GM12864 (cell line): ENCODE measurements at regions not wholly inside any gene's neighbourhood (a gene's known extent, or its start where the extent isn't known, plus 50 kb on each side); places are given as distances from the start of the nearest gene placed in this dataset.

ENCODE experiments used
- DNase-seq: peaks from one replicate; pipeline ENCODE4 v3.0.0-alpha.2; 2011; ENCODE audit warnings: low read depth
- H3K4me3 ChIP-seq: 2 replicates; pipeline ENCODE4 v1.5.1; 2011; ENCODE audit warnings: mild to moderate bottlenecking, low read depth, low read length, control low read depth
- TF ChIP-seq, protein P1 (sequence below): IDR thresholded peaks from 2 replicates; pipeline ENCODE4 v1.5.1; 2011; ENCODE audit warnings: low read depth, mild to moderate bottlenecking, moderate library complexity, low read length, control low read depth, inconsistent platforms; ENCODE audit errors: missing control alignments

DNA sequence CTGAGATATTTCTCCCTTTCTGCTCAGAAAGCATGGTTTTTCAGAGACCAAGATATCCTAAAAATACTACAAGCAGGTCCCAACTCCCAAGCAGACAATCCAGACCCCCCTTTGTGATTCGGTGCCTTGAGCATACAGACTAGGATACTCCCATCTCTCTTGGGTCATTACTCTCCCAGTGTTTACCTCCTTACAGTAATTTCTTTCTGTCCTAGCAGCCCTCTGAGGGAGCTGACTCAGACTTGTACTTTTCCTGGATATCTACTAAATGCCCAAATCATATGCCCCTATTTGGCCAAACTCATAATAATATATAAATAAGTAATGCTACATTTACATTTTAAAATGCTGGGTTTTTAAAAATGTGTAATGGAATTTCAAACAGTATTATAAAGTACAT is 355.6 kb downstream of the LRIG3 start:
- no peak overlapping the region for H3K4me3 ChIP-seq
- TF ChIP-seq, protein P1, sequence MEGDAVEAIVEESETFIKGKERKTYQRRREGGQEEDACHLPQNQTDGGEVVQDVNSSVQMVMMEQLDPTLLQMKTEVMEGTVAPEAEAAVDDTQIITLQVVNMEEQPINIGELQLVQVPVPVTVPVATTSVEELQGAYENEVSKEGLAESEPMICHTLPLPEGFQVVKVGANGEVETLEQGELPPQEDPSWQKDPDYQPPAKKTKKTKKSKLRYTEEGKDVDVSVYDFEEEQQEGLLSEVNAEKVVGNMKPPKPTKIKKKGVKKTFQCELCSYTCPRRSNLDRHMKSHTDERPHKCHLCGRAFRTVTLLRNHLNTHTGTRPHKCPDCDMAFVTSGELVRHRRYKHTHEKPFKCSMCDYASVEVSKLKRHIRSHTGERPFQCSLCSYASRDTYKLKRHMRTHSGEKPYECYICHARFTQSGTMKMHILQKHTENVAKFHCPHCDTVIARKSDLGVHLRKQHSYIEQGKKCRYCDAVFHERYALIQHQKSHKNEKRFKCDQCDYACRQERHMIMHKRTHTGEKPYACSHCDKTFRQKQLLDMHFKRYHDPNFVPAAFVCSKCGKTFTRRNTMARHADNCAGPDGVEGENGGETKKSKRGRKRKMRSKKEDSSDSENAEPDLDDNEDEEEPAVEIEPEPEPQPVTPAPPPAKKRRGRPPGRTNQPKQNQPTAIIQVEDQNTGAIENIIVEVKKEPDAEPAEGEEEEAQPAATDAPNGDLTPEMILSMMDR, result no peak
- DNase-seq, result no peak

DNA sequence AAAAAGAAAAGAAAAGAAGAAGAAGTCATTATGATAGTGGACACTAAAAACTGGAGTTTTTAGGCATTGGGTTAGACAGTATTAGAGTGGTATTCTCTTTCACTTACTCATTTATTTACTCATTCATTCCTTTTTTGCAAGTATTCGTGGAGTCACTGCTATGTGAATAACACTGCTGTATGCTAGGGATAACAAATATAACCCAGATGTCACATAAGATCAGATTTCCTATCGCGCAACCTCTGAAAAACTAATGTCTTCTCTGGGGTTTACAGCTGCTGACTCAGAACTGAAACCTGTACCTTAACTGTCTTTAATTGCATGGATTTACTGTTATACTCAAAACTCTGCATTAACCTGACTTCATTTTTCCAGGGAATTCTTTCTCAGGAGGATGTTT is 353.7 kb downstream of the LRIG3 start:
- DNase-seq, result no peak
- no peak overlapping the region for H3K4me3 ChIP-seq
- TF ChIP-seq, protein P1, result no peak

DNA sequence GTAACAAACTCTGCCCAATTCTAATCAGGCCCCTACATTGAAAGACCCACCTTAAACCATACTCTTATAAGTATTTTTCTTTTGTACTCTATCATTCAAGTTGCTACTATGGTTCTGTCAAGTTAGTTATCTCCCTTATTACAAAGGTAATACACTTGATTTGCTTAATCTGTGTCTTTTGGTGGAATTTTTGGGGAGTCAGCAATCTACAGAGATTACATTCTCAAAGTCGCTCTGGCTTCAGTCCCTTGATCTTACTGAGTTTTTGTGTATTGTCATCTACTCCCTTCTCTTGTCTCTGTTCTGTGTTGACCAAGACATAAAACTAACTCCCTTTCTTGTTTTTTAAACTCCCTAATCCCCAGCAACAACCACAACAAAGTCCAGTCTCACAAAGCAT is 353.1 kb downstream of the LRIG3 start:
- TF ChIP-seq, protein P1, result no peak
- no peak overlapping the region for H3K4me3 ChIP-seq
- no peak for DNase-seq

DNA sequence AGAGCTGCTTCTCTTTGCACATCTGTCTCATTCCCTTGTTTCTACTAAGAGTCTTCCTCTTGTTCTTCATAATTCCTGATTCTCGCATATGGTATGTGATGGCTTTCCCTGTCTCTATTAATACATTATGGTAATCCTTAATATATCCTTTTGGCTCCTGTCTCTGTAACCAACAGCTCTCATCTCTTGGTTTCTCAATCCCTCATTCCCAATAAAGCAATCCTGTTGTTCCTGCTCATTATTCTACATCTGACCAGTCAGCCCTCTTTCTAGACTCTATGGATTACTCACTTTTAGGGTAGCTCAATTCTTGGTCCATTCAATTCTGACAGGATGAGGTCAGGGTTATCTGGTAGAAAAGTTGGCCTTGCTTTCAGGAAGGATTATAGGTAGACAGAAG is 349.9 kb downstream of the LRIG3 start:
- DNase-seq, result no peak
- TF ChIP-seq, protein P1, result no peak
- H3K4me3 ChIP-seq, result no peak overlapping the region

DNA sequence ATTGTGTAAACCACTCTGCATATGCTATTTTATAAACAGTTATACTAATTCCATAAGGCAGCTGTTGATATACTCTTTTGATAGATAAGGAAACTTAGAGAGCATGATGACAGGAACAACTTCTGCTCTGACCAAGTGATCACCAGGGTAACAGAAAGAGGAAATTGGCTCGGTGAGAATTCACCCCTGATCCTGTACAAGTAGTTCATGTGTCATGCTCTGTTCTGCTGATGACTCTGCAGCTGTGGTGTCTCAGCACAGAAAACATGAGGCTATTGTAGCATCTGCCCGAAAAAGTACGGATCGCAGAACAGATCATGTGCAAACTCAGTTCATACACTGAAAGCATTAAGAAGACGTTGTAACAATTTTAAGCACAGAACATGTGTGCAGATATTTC is 345.0 kb downstream of the LRIG3 start:
- no peak overlapping the region for H3K4me3 ChIP-seq
- DNase-seq, result no peak
- TF ChIP-seq, protein P1, result no peak

DNA sequence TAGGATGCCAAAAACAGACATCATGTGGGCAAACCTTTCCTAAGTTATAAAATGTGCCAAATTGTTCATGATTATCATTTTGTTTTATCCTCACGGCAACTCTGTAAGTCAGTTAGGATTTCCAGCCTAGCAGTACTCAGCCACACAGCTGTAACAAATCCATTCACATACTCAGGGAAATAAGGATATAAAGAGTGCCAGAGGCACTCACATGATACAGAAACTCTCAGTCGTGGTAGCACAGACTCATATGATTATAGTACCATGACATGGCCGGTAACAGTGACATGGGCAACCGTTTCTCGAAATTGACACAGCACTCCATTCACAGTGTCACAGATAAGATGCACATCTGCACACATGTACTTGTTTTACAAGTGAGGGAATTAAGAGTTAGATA is 344.2 kb downstream of the LRIG3 start:
- TF ChIP-seq, protein P1, result no peak
- H3K4me3 ChIP-seq, result no peak overlapping the region
- no peak for DNase-seq

DNA sequence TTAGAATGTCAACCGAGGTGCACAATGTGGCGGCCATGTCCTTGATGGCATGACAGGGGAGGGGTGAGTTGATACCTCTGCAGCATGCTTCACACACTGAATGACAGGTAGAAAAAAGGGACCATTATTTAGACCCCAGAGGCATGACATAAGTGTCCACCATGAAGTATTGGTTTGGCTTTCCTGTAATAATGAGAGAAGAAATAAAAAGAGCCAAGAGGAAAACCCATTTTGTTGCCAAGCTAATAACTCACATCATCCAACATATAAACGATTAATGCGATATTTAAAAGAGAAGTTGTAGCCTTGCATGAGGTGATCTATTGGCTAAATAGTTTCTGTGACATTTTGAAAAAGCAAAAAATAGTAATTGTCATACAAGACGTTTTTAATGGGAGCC is 343.4 kb downstream of the LRIG3 start:
- DNase-seq, result no peak
- H3K4me3 ChIP-seq, result no peak overlapping the region
- TF ChIP-seq, protein P1, result no peak
